Nephron (organoid): ENCODE measurements at regions not wholly inside any gene's neighbourhood (a gene's known extent, or its start where the extent isn't known, plus 50 kb on each side); places are given as distances from the start of the nearest gene placed in this dataset.

Experiments
- H3K27ac Mint-ChIP-seq, 3 experiments: 2 replicates each; pipeline ENCODE4 v1.8.0; 2020; ENCODE audit warnings: mixed read lengths in 3 of 3, mild to moderate bottlenecking in 2 of 3, moderate library complexity in 1 of 3
- H3K27me3 Mint-ChIP-seq: 2 replicates; pipeline ENCODE4 v1.8.0; 2021; ENCODE audit warnings: low read depth, mild to moderate bottlenecking, moderate library complexity, mixed read lengths
- H3K36me3 Mint-ChIP-seq: 2 replicates; pipeline ENCODE4 v1.8.0; 2020; ENCODE audit warnings: low read depth, mixed read lengths
- H3K4me1 Mint-ChIP-seq: 2 replicates; pipeline ENCODE4 v1.8.0; 2020; ENCODE audit warnings: mixed read lengths
- H3K4me3 Mint-ChIP-seq, 3 experiments: 2 replicates each; pipeline ENCODE4 v1.8.0; 2020; ENCODE audit warnings: mild to moderate bottlenecking in 3 of 3, mixed read lengths in 3 of 3, moderate library complexity in 2 of 3
- H3K9me3 Mint-ChIP-seq: 2 replicates; pipeline ENCODE4 v1.8.0; 2020; ENCODE audit warnings: mixed read lengths
- CTCF ChIP-seq, 3 experiments: fragments of 200-600 bp; sonication (generic); IDR thresholded peaks; one replicate each; pipeline ENCODE4 v1.5.0; 2021; ENCODE audit warnings: antibody characterized with exemption in 3 of 3; ENCODE audit not compliant: unreplicated experiment in 3 of 3

GRCh38 chr16:22670044-22670536 is 143.9 kb upstream of the HS3ST2 start:
- no peak for TF ChIP-seq CTCF (IDR thresholded peaks at IDR 0.05; ENCODE audit: unreplicated experiment in 3 of 3)
- Mint-ChIP-seq H3K9me3 (no peaks in the 10 kb centered on the region), H3K27ac (no peak overlapping the region), H3K36me3 (no peaks in the 10 kb centered on the region), H3K4me1 (no peaks in the 10 kb centered on the region), H3K27me3 (no peaks in the 10 kb centered on the region), H3K4me3 (no peak overlapping the region)

- no peaks in the 10 kb centered on the region for H3K4me1 Mint-ChIP-seq
- H3K27me3 Mint-ChIP-seq, result no peaks in the 10 kb centered on the region
- H3K27ac Mint-ChIP-seq, result no peak overlapping the region
- H3K9me3 Mint-ChIP-seq, result no peaks in the 10 kb centered on the region
- H3K4me3 Mint-ChIP-seq, result no peak overlapping the region
- TF ChIP-seq CTCF (IDR thresholded peaks at IDR 0.05; ENCODE audit: unreplicated experiment in 3 of 3), result no peak
- H3K36me3 Mint-ChIP-seq, result no peaks in the 10 kb centered on the region
Observed at GRCh38 chr16:22670551-22671041, 143.4 kb upstream of the HS3ST2 start.

GRCh38 chr16:22671301-22672076 is 142.5 kb upstream of the HS3ST2 start:
- H3K27me3 Mint-ChIP-seq, result no peaks in the 10 kb centered on the region

GRCh38 chr16:22672830-22673210 is 141.1 kb upstream of the HS3ST2 start:
- H3K27ac Mint-ChIP-seq, result no peak overlapping the region
- no peaks in the 10 kb centered on the region for H3K27me3 Mint-ChIP-seq
- H3K36me3 Mint-ChIP-seq, result no peaks in the 10 kb centered on the region
- no peaks in the 10 kb centered on the region for H3K4me1 Mint-ChIP-seq
- TF ChIP-seq CTCF (IDR thresholded peaks at IDR 0.05; ENCODE audit: unreplicated experiment in 3 of 3), result no peak
- H3K4me3 Mint-ChIP-seq, result no peak overlapping the region
- H3K9me3 Mint-ChIP-seq, result no peaks in the 10 kb centered on the region

More at GRCh38 chr16:22671301-22672076, 142.5 kb upstream of the HS3ST2 start:
- Mint-ChIP-seq H3K36me3 (no peaks in the 10 kb centered on the region), H3K4me1 (no peaks in the 10 kb centered on the region), H3K9me3 (no peaks in the 10 kb centered on the region), H3K4me3 (no peak overlapping the region), H3K27ac (no peak overlapping the region)
- TF ChIP-seq CTCF (IDR thresholded peaks at IDR 0.05; ENCODE audit: unreplicated experiment in 3 of 3), result no peak

GRCh38 chr16:22673421-22673831 is 140.5 kb upstream of the HS3ST2 start:
- Mint-ChIP-seq H3K36me3 (no peaks in the 10 kb centered on the region), H3K4me3 (no peak overlapping the region), H3K27me3 (no peaks in the 10 kb centered on the region), H3K4me1 (no peaks in the 10 kb centered on the region), H3K9me3 (no peaks in the 10 kb centered on the region), H3K27ac (no peak overlapping the region)
- no peak for TF ChIP-seq CTCF (IDR thresholded peaks at IDR 0.05; ENCODE audit: unreplicated experiment in 3 of 3)

- Mint-ChIP-seq H3K4me3 (no peak overlapping the region), H3K9me3 (no peaks in the 10 kb centered on the region), H3K27me3 (no peaks in the 10 kb centered on the region), H3K27ac (no peak overlapping the region), H3K36me3 (no peaks in the 10 kb centered on the region), H3K4me1 (no peaks in the 10 kb centered on the region)
- TF ChIP-seq CTCF (IDR thresholded peaks at IDR 0.05; ENCODE audit: unreplicated experiment in 3 of 3), result no peak
Observed at GRCh38 chr16:22674832-22675191, 139.2 kb upstream of the HS3ST2 start.
